ENCODE measurements at regions not wholly inside any gene's neighbourhood (a gene's known extent, or its start where the extent isn't known, plus 50 kb on each side); places are given as distances from the start of the nearest gene placed in this dataset.

- POLR2A ChIA-PET: no interaction called here
- Histone ChIP-seq H3K4me1 (ENCODE audit: control insufficient read depth, insufficient read depth, low read length) (no peaks in the 10 kb centered on the region), H3K36me3 (ENCODE audit: control insufficient read depth, insufficient read depth, low read length) (no peaks in the 10 kb centered on the region), H3K9me3 (ENCODE audit: control insufficient read depth, insufficient read depth, low read depth, low read length) (no peaks in the 10 kb centered on the region), H3K27me3 (ENCODE audit: control insufficient read depth, insufficient read depth, low read length) (no peaks in the 10 kb centered on the region), H3K27ac (ENCODE audit: low read length) (no peak overlapping the region), H3K4me3 (ENCODE audit: low read depth in 2 of 2, low read length in 2 of 2) (no peak overlapping the region)
- intact Hi-C loops (cut with micrococcal nuclease; ENCODE audit: unreplicated experiment): no loop called here
- DNase-seq (ENCODE audit: low read depth, low spot score): no peak
- in situ Hi-C loops (cut with HindIII; ENCODE audit: low pct_unique_long_range_greater_than_20kb, low sequenced_read_pairs): no loop called here
- CTCF ChIA-PET: no interaction called here
- BruUV-seq (replicated peaks): no TSS peak
- no peak for ATAC-seq
- TF ChIP-seq CTCF (IDR thresholded peaks at IDR 0.05) (no peak), REST (IDR thresholded peaks at IDR 0.05; ENCODE audit: insufficient read depth in 1 of 2, low read depth in 2 of 2, low read length in 1 of 2) (no peak), SIN3A (IDR thresholded peaks at IDR 0.05; ENCODE audit: borderline replicate concordance, insufficient read depth, low read depth, low read length) (no peak), POLR2AphosphoS5 (IDR thresholded peaks at IDR 0.05; ENCODE audit: low read depth, low read length) (no peak), TCF7L2 (IDR thresholded peaks at IDR 0.05; ENCODE audit: low read depth, low read length) (no peak)
These were observed 59.3 kb upstream of the ZNF169 start for GRCh38 chr9:94199776-94200175.

GRCh38 chr9:94204174-94204573 lies 54.9 kb upstream of the ZNF169 start:
- ChIA-PET CTCF (no interaction called here), POLR2A (no interaction called here)
- Histone ChIP-seq H3K9me3 (ENCODE audit: control insufficient read depth, insufficient read depth, low read depth, low read length) (no peaks in the 10 kb centered on the region), H3K4me3 (ENCODE audit: low read depth in 2 of 2, low read length in 2 of 2) (no peak overlapping the region), H3K4me1 (ENCODE audit: control insufficient read depth, insufficient read depth, low read length) (no peaks in the 10 kb centered on the region), H3K27ac (ENCODE audit: low read length) (no peak overlapping the region), H3K27me3 (ENCODE audit: control insufficient read depth, insufficient read depth, low read length) (no peaks in the 10 kb centered on the region), H3K36me3 (ENCODE audit: control insufficient read depth, insufficient read depth, low read length) (no peaks in the 10 kb centered on the region)
- in situ Hi-C loops (cut with HindIII; ENCODE audit: low pct_unique_long_range_greater_than_20kb, low sequenced_read_pairs): no loop called here
- intact Hi-C loops (cut with micrococcal nuclease; ENCODE audit: unreplicated experiment): no loop called here
- DNase-seq (ENCODE audit: low read depth, low spot score) (no peak), ATAC-seq (no peak)
- TF ChIP-seq SIN3A (IDR thresholded peaks at IDR 0.05; ENCODE audit: borderline replicate concordance, insufficient read depth, low read depth, low read length) (no peak), POLR2AphosphoS5 (IDR thresholded peaks at IDR 0.05; ENCODE audit: low read depth, low read length) (no peak), CTCF (IDR thresholded peaks at IDR 0.05) (no peak), REST (IDR thresholded peaks at IDR 0.05; ENCODE audit: insufficient read depth in 1 of 2, low read depth in 2 of 2, low read length in 1 of 2) (no peak), TCF7L2 (IDR thresholded peaks at IDR 0.05; ENCODE audit: low read depth, low read length) (no peak)
- no TSS peak for BruUV-seq (replicated peaks)
